ENCODE measurements at regions not wholly inside any gene's neighbourhood (a gene's known extent, or its start where the extent isn't known, plus 50 kb on each side); places are given as distances from the start of the nearest gene placed in this dataset.

DNA sequence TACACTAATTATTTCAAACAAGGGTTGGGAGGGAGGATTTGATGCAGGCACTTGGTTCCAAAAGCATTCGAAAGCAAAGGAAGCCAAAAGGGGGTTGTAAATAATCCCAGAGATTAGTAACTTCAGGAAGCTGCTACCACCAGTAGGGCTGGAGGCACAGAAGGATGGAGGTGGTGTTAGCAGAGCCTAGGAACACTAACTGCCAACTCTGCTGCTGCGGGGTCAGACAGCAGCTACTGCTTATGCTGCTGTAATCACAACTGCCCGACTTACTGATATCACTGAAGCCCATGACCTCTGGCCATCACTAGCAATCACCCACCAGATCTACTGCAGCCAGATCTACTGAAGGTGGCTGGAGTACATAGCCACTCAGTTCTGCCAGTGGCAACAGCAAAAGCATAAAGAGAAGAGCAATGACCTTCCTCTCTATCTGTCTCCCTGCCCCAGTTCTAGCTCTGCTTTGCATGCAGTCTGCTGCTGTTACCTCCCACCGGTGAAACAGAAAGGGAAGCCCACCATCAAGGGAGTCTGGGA, 408.5 kb downstream of the PLPP3 start (continued):
- TF ChIP-seq, protein P1, sequence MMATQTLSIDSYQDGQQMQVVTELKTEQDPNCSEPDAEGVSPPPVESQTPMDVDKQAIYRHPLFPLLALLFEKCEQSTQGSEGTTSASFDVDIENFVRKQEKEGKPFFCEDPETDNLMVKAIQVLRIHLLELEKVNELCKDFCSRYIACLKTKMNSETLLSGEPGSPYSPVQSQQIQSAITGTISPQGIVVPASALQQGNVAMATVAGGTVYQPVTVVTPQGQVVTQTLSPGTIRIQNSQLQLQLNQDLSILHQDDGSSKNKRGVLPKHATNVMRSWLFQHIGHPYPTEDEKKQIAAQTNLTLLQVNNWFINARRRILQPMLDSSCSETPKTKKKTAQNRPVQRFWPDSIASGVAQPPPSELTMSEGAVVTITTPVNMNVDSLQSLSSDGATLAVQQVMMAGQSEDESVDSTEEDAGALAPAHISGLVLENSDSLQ (IDR thresholded peaks at IDR 0.05), result no peak
- TF ChIP-seq HDAC2 (IDR thresholded peaks at IDR 0.05), result no peak
- no peak for TF ChIP-seq NFIC (IDR thresholded peaks at IDR 0.05; ENCODE audit: low read depth, low read length)

DNA sequence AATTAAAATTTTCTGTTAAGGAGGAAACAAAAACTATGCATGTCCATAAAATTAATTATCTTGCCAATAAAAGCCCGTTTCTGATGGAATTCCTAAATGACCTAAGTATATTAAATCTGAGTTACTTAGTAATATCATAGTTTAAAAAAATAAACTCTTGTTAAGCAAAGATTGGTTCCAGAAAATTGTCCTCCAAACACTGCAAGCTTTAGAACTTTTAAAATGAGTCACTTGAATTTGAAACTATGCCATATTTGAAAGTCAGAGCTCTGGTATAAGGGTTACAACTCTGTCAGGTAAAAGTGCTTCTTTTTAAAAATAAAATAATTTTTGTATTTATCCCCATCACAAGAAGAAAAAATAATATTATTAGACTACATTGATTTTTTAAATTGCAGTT, 409.5 kb downstream of the PLPP3 start:
- H3K36me3 ChIP-seq (ENCODE audit: control insufficient read depth in 2 of 2, insufficient read depth in 2 of 2, low read length in 1 of 2), result no peaks in the 10 kb centered on the region
- H3K27me3 ChIP-seq (replicated peaks in 1 of 2; ENCODE audit: control insufficient read depth in 2 of 2, insufficient read depth in 2 of 2, low read length in 1 of 2), result no peaks in the 10 kb centered on the region
- in situ Hi-C loops (cut with MboI) (no loop called here), intact Hi-C loops (cut with micrococcal nuclease; ENCODE audit: unreplicated experiment) (no loop called here)
- 4% methylated on average over 1 of the region's 1 CpG for WGBS (ENCODE audit: insufficient coverage, insufficient replicate concordance, low lambda C conversion rate, missing lambda C conversion rate)
- ATAC-seq (no peak), DNase-seq (ENCODE audit: low read depth, low spot score) (no peak), FAIRE-seq (no peak)
- no peaks in the 10 kb centered on the region for H3K79me2 ChIP-seq (ENCODE audit: control insufficient read depth, insufficient read depth, low read length)
- ChIA-PET SMC1A (ENCODE audit: uncharacterized antibody, unreplicated experiment) (interaction anchor here (0.6 to 4.0 kb wide), 21 partner anchors 8 to 415 kb away, joined by 3 to 28 read pairs (median 5); no protein-coding TSS in a partner anchor), CTCF (interaction anchor here (0.9 to 2.4 kb wide), 9 partner anchors 8 to 415 kb away, joined by 3 to 8 read pairs (median 4); no protein-coding TSS in a partner anchor), RAD21 (ENCODE audit: unreplicated experiment) (interaction anchor here (0.9 to 3.2 kb wide), 9 partner anchors 9 to 414 kb away, joined by 3 to 16 read pairs (median 3); no protein-coding TSS in a partner anchor), POLR2A (interaction anchor here (1.2 to 1.4 kb wide), 4 partner anchors 11 to 36 kb away, joined by 3 read pairs; no protein-coding TSS in a partner anchor)
- H3K9ac ChIP-seq (ENCODE audit: control insufficient read depth, insufficient read depth, low read length), result no peak overlapping the region
- H2AFZ ChIP-seq (ENCODE audit: control insufficient read depth, low read depth, low read length), result no peak overlapping the region
- no peaks in the 10 kb centered on the region for H4K20me1 ChIP-seq (ENCODE audit: control insufficient read depth, insufficient read depth)
- no peak overlapping the region for H3K4me3 ChIP-seq
- no peak overlapping the region for H3K4me2 ChIP-seq (ENCODE audit: control insufficient read depth, insufficient read depth)
- no peaks in the 10 kb centered on the region; the same call in 2 of the 3 replicates for H3K9me3 ChIP-seq (replicated peaks; ENCODE audit: control insufficient read depth, insufficient read depth, low read length)
- H3K27ac ChIP-seq (ENCODE audit: control insufficient read depth, insufficient read depth), result no peak overlapping the region
- H3K4me1 ChIP-seq (ENCODE audit: control insufficient read depth, insufficient read depth, low read length), result no peaks in the 10 kb centered on the region
- no TSS peak for BruUV-seq (replicated peaks)
- TF ChIP-seq MEF2B (IDR thresholded peaks at IDR 0.05; ENCODE audit: partially characterized antibody, poor library complexity, severe bottlenecking) (no peak), FOXM1 (IDR thresholded peaks at IDR 0.05; ENCODE audit: low read depth, low read length) (no peak), TARDBP (IDR thresholded peaks at IDR 0.05; ENCODE audit: borderline replicate concordance) (no peak), KAT2A (conservative IDR thresholded peaks at IDR 0.05; ENCODE audit: control insufficient read depth, low read depth, low read length) (no peak), ZNF217 (IDR thresholded peaks at IDR 0.05) (no peak), CREM (IDR thresholded peaks at IDR 0.05; ENCODE audit: low read depth) (no peak), FOS (IDR thresholded peaks at IDR 0.05; ENCODE audit: borderline replicate concordance, extremely low read depth, insufficient read length) (no peak), SREBF1 (IDR thresholded peaks at IDR 0.05; ENCODE audit: low read length) (no peak), ZBTB33 (IDR thresholded peaks at IDR 0.05) (no peak), RELA (IDR thresholded peaks at IDR 0.05; ENCODE audit: borderline replicate concordance, partially characterized antibody) (no peak), PAX8 (IDR thresholded peaks at IDR 0.05) (no peak), HDGF (IDR thresholded peaks at IDR 0.05) (no peak), JUND (IDR thresholded peaks at IDR 0.05; ENCODE audit: low read depth, low read length) (no peak), NFXL1 (IDR thresholded peaks at IDR 0.05; ENCODE audit: borderline replicate concordance) (no peak)
- TF ChIP-seq, protein P1 (IDR thresholded peaks at IDR 0.05), result no peak
- TF ChIP-seq, protein P2, sequence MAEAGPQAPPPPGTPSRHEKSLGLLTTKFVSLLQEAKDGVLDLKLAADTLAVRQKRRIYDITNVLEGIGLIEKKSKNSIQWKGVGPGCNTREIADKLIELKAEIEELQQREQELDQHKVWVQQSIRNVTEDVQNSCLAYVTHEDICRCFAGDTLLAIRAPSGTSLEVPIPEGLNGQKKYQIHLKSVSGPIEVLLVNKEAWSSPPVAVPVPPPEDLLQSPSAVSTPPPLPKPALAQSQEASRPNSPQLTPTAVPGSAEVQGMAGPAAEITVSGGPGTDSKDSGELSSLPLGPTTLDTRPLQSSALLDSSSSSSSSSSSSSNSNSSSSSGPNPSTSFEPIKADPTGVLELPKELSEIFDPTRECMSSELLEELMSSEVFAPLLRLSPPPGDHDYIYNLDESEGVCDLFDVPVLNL (IDR thresholded peaks at IDR 0.05; ENCODE audit: low read depth, low read length), result no peak
